ENCODE measurements at regions not wholly inside any gene's neighbourhood (a gene's known extent, or its start where the extent isn't known, plus 50 kb on each side); places are given as distances from the start of the nearest gene placed in this dataset.
"Not testable (repeated sequence)": the region's sequence is repeated elsewhere in the genome, so short reads cannot be mapped to it uniquely, and the experiment has no call there.

- DNase-seq (ENCODE audit: low read depth), result no peak
Observed at GRCh38 chr6:167735084-167735950, 91.4 kb upstream of the AFDN start.

- DNase-seq (ENCODE audit: low read depth), result peak; percentile 13
Observed at GRCh38 chr6:167735951-167736288, 90.8 kb upstream of the AFDN start.

DNA sequence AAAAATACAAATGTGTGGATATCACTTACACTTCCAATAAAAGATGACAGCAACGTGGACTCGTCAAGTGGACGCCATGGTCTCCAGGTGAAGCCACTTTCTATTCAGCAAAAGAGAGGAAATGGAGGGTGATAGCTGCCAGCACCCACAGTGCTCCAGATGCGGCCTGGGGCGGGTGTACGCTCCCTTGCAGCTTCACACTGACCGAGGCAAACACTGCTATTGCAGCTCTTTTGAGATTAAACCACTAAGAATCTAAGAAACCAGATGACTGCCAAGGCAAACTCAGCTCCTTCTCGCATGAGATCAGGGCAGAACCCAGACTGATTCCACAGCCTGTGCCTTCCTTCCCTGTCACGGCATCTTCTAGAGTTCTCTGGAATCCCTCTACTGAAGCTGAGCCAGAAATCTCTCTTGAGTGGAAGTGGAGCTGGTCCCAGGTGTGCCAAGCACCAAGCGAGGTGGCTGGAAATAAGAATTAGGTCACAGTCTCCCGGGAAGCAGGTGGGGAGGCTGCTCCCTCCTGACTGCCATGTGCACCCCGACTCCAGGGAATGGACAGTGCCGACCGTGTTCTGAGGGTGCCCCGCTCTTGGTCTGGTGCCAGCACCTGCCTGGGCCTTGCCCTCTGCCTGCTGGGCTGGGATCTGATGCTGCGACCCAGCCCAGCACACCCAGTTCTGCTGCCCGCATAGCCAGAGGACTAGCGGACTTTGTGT, 90.1 kb upstream of the AFDN start:
- no peak for DNase-seq (ENCODE audit: low read depth)

DNA sequence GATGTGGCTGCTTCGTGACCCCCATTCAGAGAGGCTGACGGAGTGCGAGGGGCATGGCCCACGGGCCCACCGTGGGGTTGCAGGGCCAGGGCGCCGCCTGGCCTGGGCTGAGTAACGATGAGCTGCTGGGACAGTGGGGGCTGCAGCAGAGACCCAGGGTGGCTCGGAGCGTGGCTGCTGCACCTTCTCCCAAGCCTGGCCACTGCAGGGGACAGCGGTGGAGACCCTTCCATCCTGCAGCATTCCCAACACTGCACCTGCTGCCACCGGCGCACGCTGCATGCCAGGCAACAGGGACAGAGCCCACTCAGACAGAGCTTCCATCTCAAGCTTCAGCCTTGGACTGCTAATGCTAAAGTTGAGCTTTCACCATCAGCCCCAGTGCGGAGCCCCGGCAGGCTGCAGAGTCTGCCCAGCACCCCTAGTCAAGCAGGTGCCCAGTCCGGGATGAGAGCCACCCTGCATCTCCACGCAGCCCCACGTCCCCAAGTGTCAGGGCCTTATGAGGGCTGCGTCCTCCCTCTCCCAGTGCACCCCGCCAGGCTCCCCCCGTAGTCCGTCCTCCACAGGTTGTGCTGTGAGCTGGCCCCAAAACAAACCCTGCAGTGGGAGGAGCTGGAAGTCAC, 89.4 kb upstream of the AFDN start:
- no peak for DNase-seq (ENCODE audit: low read depth)

GRCh38 chr6:167738386-167738785, 88.3 kb upstream of the AFDN start:
- no peak for DNase-seq (ENCODE audit: low read depth)

DNA sequence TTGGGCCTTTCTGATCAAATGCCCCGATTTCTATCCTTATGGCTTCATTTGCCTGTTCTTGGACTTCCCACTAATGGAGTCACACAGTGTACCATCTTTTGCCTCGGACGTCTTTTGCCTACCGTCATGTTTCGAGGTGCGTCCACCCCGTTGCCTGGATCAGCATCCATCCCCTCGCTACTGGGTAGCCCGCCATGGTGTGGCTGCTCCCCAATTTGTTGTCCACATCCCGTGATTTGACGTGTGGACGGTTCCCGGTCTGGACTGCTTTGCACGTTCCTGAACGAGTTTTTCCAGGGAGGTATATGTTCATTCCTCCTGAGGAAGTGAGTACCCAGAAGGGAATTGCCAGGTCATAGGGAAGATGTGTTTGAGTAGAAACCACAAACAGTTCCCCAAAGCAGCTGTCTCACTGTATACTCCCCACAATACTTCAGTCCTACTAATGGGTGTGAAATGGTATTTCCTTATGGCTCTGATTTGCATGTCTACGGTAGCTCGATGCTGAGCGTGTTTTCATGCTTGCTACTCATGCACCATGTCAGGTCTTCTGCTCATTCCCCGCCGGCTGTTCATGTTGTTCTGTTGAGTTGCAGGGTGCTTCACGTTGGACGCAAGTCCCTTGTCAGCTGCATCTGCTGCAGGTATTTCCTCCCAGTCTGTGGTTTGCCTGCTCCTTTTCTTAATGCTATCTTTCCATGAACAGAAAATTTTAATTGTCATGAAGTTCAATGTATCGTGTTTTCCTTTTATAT, 86.8 kb upstream of the AFDN start:
- no peak for DNase-seq (ENCODE audit: low read depth)

GRCh38 chr6:167742719-167743303, 83.9 kb upstream of the AFDN start:
- peak; percentile 80 for DNase-seq (ENCODE audit: low read depth)

DNA sequence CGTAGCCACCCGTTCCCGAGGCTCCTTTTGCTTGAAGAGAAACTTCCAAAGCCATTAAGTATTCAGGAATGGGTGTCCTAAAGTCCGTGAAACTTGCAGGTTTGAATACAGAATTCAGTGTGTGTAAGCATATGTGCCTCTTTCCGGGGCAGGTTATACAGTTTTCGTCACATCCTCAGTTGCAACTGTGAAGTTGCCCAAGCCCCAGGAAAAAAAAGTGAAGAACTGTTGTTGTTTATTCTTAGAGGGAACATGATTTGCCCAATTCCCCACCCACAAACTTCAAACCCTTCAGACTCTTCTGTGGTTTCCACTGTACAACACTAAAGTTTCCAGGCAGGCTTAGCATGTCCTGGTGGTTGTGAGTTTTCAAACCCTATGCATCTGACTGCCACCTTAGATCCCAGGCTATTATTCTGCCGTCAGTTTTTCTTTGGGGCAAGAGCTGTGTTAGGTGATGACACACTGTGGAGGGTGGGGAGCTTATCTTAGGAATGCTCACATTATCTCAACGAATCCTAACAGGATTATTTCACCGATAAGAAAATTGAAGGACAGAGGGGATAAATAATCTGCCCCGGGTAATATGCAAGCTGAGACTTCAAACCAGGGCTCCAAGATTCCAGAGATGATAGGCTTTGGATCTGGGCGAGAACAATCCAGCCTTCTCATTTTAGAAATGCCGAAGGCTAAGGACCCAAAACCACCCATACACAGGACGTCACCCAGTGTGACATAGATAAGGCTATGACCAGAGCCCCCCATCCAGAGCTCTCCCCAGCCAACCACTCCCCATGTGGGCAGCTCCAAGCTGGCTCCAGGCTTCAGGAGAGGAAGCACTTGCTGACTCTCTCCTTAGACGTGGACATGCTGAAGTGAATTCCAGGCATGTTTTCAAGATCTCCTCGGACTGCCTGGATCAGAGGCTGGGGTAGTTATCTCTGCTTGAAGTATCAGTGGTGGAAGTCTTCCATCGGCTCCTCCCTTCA, 81.7 kb upstream of the AFDN start:
- no peak for DNase-seq (ENCODE audit: low read depth)

DNA sequence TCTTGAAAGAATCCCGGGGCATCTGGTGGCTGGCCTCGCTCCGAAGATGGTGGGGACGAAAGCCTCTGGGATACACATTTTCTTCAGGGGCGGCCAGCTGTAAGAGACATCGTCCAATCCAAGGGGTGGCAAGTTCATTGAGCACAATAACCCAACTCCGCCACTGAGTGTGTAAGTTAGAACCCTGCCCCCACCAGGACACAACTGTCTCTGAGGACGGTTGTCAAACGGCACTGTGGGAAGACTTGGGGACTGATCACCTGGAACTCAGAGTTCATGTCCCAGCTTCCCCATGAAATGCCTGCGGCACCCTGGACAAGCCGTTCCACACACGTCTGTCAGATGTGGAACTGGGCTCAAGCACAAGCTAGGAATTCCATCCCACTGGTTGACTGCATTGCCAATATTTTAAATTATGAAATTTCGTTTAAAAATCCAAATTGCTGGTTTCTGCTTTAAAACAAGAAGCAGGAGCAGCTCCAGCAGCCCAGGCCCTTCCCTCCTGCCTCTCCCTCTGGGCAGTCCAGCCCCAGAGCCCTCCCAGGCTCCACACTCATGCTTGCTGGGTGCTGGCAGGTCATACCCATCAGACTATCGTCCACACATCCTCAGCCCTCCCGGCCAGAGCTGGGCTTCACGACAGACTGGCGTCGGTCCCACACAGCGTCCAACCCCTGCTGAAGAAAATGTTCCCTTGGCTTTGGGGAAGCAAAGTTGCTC, 80.9 kb upstream of the AFDN start:
- DNase-seq (ENCODE audit: low read depth), result no peak

- DNase-seq (ENCODE audit: low read depth), result no peak
Observed at GRCh38 chr6:167746390-167746907, 80.3 kb upstream of the AFDN start.

- no peak for DNase-seq (ENCODE audit: low read depth)
Observed at GRCh38 chr6:167746975-167747374, 79.7 kb upstream of the AFDN start.

DNA sequence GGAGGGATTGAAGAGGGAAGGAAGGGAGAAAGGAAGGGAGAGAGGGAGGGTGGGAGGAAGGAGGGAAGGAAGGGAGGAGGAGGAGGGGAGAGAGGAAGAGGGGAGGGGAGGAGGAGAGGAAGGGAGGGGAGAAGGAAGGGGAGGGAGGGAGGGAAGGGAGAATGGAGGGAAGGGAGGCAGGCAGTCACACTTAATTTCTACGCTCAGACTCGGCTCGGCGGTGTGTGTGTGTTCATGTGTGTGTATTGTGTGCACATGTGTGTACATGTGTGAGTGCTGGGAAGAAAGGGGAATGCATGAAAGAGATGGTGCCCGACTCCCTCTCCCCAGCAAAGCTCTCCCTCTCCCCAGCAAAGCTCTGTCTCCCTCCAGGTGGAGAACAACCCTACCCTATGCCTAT, 79.1 kb upstream of the AFDN start:
- DNase-seq (ENCODE audit: low read depth), result no peak

- DNase-seq (ENCODE audit: low read depth), result peak; percentile 80
Observed at GRCh38 chr6:167748046-167748445, 78.7 kb upstream of the AFDN start.

DNA sequence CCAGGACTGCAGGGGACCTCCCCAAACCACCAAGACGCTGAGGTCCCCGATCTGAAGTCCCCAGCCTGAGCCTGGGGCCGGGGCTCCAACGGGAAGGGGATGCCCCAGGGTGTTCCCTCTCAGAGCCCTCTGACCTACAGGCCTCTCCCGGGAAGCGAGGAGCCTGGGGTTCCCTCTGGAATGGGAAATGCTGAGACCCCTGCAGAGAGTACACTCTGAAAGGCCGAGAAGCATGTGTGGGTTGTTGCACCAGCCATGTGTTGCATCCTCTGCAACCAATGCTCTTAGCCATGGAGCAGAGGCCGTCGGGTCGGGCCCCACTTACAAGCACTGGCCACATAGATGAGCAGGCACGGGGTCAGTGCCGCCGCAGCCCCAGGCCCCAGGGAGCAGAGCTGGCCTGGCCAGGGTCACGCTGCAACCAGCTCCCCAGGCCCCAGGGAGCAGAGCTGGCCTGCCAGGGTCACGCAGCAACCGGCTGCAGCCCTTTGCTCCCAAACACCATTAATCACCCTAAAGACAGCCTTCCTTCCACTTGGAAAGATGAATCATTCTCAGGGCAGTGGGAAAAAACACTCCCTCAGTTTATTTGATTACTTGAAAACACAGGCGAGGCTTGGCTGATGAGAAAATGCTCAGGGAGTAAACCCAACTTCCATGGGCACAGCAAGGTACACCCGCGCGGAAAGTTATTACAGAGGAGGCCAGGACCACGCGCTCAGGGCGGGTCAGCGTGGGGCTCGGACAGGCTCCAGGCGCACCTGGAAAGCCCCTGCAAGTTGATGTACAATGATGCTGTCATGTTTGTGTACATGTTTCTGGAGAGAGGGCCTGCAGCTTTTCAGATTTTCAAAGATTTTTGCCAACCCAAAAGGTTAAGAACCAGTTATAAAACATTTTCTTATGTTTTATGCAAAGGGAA, 78.0 kb upstream of the AFDN start:
- peak; percentile 81 for DNase-seq (ENCODE audit: low read depth)

DNA sequence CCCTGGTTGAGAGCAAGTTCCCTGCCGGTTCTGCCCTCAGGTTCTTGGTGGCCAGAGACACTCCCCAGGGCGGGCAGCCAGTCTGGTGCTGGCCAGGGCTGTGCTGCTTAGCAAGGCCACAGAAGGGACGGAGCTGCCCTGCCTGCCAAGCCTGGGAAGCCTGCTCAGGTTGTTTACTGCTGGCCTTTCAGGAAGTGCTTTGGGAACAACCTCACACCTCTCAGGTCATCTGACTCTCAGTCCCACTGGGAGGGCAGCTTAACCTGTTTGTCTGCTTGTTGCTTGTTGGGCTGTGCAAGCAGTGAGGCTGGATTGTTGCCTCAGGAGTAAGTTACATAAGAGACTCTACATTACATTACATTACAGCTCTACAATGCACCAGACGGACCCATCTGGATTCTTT, 75.8 kb upstream of the AFDN start:
- peak; percentile 94 for DNase-seq (ENCODE audit: low read depth)

- DNase-seq (ENCODE audit: low read depth), result no peak
Observed at GRCh38 chr6:167751579-167752115, 75.1 kb upstream of the AFDN start.

- DNase-seq (ENCODE audit: low read depth), result not testable (repeated sequence)
Observed at GRCh38 chr6:167753281-167753680, 73.4 kb upstream of the AFDN start.

DNA sequence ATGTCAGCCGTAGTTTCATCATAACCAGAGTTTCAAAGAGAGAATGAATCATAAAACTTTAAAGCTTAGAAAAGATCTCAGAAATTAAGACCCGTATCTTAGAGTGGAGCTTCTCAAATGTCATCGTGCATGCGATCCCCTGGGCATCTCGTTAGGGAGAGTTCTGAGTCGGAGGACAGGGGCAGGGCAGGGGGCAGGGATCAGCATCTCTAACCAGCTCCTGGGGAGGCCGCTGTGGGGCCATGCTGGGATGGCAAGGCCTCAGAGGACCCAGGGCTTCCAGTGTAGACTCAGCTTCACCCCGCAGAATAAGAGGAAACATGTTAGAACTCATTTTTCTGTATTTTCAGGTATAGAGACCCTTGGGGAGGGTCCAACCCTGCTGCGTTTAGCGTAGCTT, 72.0 kb upstream of the AFDN start:
- no peak for DNase-seq (ENCODE audit: low read depth)

Data from renal cortical epithelial cell (primary cell).